ENCODE measurements at regions not wholly inside any gene's neighbourhood (a gene's known extent, or its start where the extent isn't known, plus 50 kb on each side); places are given as distances from the start of the nearest gene placed in this dataset.
"Not testable (repeated sequence)": the region's sequence is repeated elsewhere in the genome, so short reads cannot be mapped to it uniquely, and the experiment has no call there.

GRCh38 chr4:189753092-189753491, 187.6 kb upstream of the FRG1 start:
- TF ChIP-seq, protein P1, sequence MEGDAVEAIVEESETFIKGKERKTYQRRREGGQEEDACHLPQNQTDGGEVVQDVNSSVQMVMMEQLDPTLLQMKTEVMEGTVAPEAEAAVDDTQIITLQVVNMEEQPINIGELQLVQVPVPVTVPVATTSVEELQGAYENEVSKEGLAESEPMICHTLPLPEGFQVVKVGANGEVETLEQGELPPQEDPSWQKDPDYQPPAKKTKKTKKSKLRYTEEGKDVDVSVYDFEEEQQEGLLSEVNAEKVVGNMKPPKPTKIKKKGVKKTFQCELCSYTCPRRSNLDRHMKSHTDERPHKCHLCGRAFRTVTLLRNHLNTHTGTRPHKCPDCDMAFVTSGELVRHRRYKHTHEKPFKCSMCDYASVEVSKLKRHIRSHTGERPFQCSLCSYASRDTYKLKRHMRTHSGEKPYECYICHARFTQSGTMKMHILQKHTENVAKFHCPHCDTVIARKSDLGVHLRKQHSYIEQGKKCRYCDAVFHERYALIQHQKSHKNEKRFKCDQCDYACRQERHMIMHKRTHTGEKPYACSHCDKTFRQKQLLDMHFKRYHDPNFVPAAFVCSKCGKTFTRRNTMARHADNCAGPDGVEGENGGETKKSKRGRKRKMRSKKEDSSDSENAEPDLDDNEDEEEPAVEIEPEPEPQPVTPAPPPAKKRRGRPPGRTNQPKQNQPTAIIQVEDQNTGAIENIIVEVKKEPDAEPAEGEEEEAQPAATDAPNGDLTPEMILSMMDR (IDR thresholded peaks at IDR 0.05), result not testable (repeated sequence)
- not testable (repeated sequence) for TF ChIP-seq POLR2AphosphoS2 (conservative IDR thresholded peaks at IDR 0.05; ENCODE audit: low read length); POLR2A (IDR thresholded peaks at IDR 0.05; ENCODE audit: low read length); TFCP2L1 (CRISPR knock-in tag; IDR thresholded peaks at IDR 0.05); EHMT2 (IDR thresholded peaks at IDR 0.05; ENCODE audit: low read depth); HDAC2 (IDR thresholded peaks at IDR 0.05); SMC3 (IDR thresholded peaks at IDR 0.05); RNF2 (IDR thresholded peaks at IDR 0.05; ENCODE audit: borderline replicate concordance, low read depth)
- TF ChIP-seq, protein P2, sequence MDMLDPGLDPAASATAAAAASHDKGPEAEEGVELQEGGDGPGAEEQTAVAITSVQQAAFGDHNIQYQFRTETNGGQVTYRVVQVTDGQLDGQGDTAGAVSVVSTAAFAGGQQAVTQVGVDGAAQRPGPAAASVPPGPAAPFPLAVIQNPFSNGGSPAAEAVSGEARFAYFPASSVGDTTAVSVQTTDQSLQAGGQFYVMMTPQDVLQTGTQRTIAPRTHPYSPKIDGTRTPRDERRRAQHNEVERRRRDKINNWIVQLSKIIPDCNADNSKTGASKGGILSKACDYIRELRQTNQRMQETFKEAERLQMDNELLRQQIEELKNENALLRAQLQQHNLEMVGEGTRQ (IDR thresholded peaks at IDR 0.05), result not testable (repeated sequence)

Measured in A549 (cell line).